ENCODE measurements at regions not wholly inside any gene's neighbourhood (a gene's known extent, or its start where the extent isn't known, plus 50 kb on each side); places are given as distances from the start of the nearest gene placed in this dataset.
A peak's percentile ranks its signal among the peaks of the same experiment; 100 is the strongest.

- peak; percentile 92 for DNase-seq
Observed at GRCh38 chr2:16166327-16166981, 226.1 kb downstream of the MYCN start.

- DNase-seq: peak; percentile 32
Observed at GRCh38 chr2:16165518-16166326, 225.4 kb downstream of the MYCN start.

- DNase-seq: peak; percentile 1
Observed at GRCh38 chr2:16162491-16163040, 222.2 kb downstream of the MYCN start.

GRCh38 chr2:16161768-16162490 is 221.6 kb downstream of the MYCN start:
- peak; percentile 0 for DNase-seq

- DNase-seq: peak; percentile 0
Observed at GRCh38 chr2:16161085-16161565, 220.8 kb downstream of the MYCN start.

- DNase-seq: no peak
Observed at GRCh38 chr2:16160281-16161084, 220.1 kb downstream of the MYCN start.

- no peak for DNase-seq
Observed at GRCh38 chr2:16156411-16156810, 216.1 kb downstream of the MYCN start.

- no peak for DNase-seq
Observed at GRCh38 chr2:16155766-16156165, 215.4 kb downstream of the MYCN start.

- DNase-seq: no peak
Observed at GRCh38 chr2:16155366-16155765, 215.0 kb downstream of the MYCN start.

GRCh38 chr2:16154501-16155280 is 214.3 kb downstream of the MYCN start:
- DNase-seq: peak; percentile 0

GRCh38 chr2:16154061-16154460 is 213.7 kb downstream of the MYCN start:
- DNase-seq: no peak

- DNase-seq: no peak
Observed at GRCh38 chr2:16153754-16154035, 213.3 kb downstream of the MYCN start.

- DNase-seq: peak; percentile 1
Observed at GRCh38 chr2:16152928-16153753, 212.8 kb downstream of the MYCN start.

- no peak for DNase-seq
Observed at GRCh38 chr2:16152071-16152927, 211.9 kb downstream of the MYCN start.

GRCh38 chr2:16151651-16152050 is 211.3 kb downstream of the MYCN start:
- DNase-seq: peak; percentile 11

- peak; percentile 1 for DNase-seq
Observed at GRCh38 chr2:16151281-16151570, 210.9 kb downstream of the MYCN start.

- DNase-seq: no peak
Observed at GRCh38 chr2:16150456-16151280, 210.3 kb downstream of the MYCN start.

- DNase-seq: peak; percentile 1
Observed at GRCh38 chr2:16149349-16150243, 209.2 kb downstream of the MYCN start.

Data from retina (tissue), 1 donor.